22Rv1 (cell line): ENCODE measurements at regions not wholly inside any gene's neighbourhood (a gene's known extent, or its start where the extent isn't known, plus 50 kb on each side); places are given as distances from the start of the nearest gene placed in this dataset.

Source experiments
- ZFX ChIP-seq: fragments of 450-650 bp; IDR thresholded peaks from 2 replicates; pipeline ENCODE4 v1.6.1; 2017; ENCODE audit warnings: antibody characterized with exemption, borderline replicate concordance
- TF ChIP-seq, protein P1 (sequence below): fragments of 450-650 bp; IDR thresholded peaks from 2 replicates; pipeline ENCODE4 v1.5.1; 2017; ENCODE audit warnings: mild to moderate bottlenecking

- TF ChIP-seq, protein P1, sequence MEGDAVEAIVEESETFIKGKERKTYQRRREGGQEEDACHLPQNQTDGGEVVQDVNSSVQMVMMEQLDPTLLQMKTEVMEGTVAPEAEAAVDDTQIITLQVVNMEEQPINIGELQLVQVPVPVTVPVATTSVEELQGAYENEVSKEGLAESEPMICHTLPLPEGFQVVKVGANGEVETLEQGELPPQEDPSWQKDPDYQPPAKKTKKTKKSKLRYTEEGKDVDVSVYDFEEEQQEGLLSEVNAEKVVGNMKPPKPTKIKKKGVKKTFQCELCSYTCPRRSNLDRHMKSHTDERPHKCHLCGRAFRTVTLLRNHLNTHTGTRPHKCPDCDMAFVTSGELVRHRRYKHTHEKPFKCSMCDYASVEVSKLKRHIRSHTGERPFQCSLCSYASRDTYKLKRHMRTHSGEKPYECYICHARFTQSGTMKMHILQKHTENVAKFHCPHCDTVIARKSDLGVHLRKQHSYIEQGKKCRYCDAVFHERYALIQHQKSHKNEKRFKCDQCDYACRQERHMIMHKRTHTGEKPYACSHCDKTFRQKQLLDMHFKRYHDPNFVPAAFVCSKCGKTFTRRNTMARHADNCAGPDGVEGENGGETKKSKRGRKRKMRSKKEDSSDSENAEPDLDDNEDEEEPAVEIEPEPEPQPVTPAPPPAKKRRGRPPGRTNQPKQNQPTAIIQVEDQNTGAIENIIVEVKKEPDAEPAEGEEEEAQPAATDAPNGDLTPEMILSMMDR: no peak
- TF ChIP-seq ZFX: no peak
Measured at GRCh38 chr7:138369797-138370196, 90.3 kb upstream of the TRIM24 start.
